Activated CD4-positive, alpha-beta memory T cell treated with anti-CD3 and anti-CD28 coated beads for 36 hours (primary cell): ENCODE measurements at regions not wholly inside any gene's neighbourhood (a gene's known extent, or its start where the extent isn't known, plus 50 kb on each side); places are given as distances from the start of the nearest gene placed in this dataset.

Experiments
- CTCF ChIA-PET: fragments of 350-600 bp; sonication (Branson Sonifier 250); formaldehyde crosslinking; loops from one replicate; lab custom pipeline; 2021; ENCODE audit warnings: antibody characterized with exemption, inconsistent platforms; lab: Charles Lee
- POLR2A ChIA-PET: fragments of 350-600 bp; sonication (Branson Sonifier 250); formaldehyde crosslinking; loops from one replicate; lab custom pipeline; 2021; ENCODE audit warnings: antibody characterized with exemption; lab: Charles Lee
- DNase-seq: peaks from one replicate; pipeline ENCODE4 v3.0.0-alpha.2; 2020
- H3K27ac Mint-ChIP-seq: one replicate; pipeline ENCODE4 v1.8.0; 2021; ENCODE audit warnings: mixed read lengths
- H3K27me3 Mint-ChIP-seq: one replicate; pipeline ENCODE4 v1.8.0; 2021; ENCODE audit warnings: mixed read lengths
- H3K36me3 Mint-ChIP-seq: one replicate; pipeline ENCODE4 v1.8.0; 2021; ENCODE audit warnings: mixed read lengths
- H3K4me1 Mint-ChIP-seq: one replicate; pipeline ENCODE4 v1.8.0; 2021; ENCODE audit warnings: low read depth, mixed read lengths
- H3K4me3 Mint-ChIP-seq: one replicate; pipeline ENCODE4 v1.8.0; 2021; ENCODE audit warnings: mild to moderate bottlenecking, mixed read lengths
- H3K9me3 Mint-ChIP-seq: one replicate; pipeline ENCODE4 v1.8.0; 2021; ENCODE audit warnings: mixed read lengths
- intact Hi-C: fragments of 100-400 bp; cut with micrococcal nuclease; formaldehyde crosslinking; loops from one replicate; pipeline ENCODE4 v1.15.1; 2023

DNA sequence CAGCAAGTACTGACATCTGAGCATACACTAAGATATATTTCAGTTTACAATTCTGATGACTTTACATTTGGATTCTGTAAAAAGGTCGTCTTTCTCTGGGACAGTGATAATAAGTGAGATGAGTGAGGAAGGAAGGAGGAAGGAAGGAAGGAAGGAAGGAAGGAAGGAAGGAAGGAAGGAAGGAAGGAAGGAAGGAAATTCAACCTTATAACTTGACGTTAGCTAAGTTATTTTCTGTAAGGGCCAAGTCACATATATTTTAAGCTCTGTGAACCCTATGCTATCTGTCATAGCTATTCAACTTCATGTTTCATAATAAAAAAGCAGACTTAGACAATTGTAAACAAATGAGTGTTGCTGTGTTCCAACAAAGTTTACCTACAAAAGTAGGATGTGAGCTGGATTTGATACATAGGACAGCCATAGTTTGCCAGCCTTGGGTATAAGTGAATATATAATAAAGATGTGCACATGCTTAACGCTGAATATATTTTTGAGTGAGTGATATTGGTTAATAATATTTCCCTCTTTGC is 753.0 kb upstream of the NDST4 start:
- Mint-ChIP-seq H3K4me1 (no peaks in the 10 kb centered on the region), H3K4me3 (no peak overlapping the region), H3K27ac (no peak overlapping the region), H3K9me3 (peaks cover 10% of the 10 kb centered on the region), H3K27me3 (no peaks in the 10 kb centered on the region), H3K36me3 (no peaks in the 10 kb centered on the region)
- POLR2A ChIA-PET = no interaction called here
- intact Hi-C loops = no loop called here
- CTCF ChIA-PET = no interaction called here
- DNase-seq = no peak

- Mint-ChIP-seq H3K4me3 (no peak overlapping the region), H3K27ac (no peak overlapping the region), H3K9me3 (peaks cover 10% of the 10 kb centered on the region), H3K36me3 (no peaks in the 10 kb centered on the region), H3K4me1 (no peaks in the 10 kb centered on the region), H3K27me3 (no peaks in the 10 kb centered on the region)
- CTCF ChIA-PET = no interaction called here
- POLR2A ChIA-PET = no interaction called here
- DNase-seq = no peak
- intact Hi-C loops = no loop called here
Measured at GRCh38 chr4:115865736-115866135, 752.3 kb upstream of the NDST4 start.

GRCh38 chr4:115852767-115853091 is 739.3 kb upstream of the NDST4 start:
- no peak for DNase-seq
- POLR2A ChIA-PET = no interaction called here
- Mint-ChIP-seq H3K4me1 (no peaks in the 10 kb centered on the region), H3K27ac (no peak overlapping the region), H3K4me3 (no peak overlapping the region), H3K9me3 (no peaks in the 10 kb centered on the region), H3K36me3 (no peaks in the 10 kb centered on the region), H3K27me3 (no peaks in the 10 kb centered on the region)
- CTCF ChIA-PET = interaction anchor here (0.7 to 1.0 kb wide), 2 partner anchors 618 to 761 kb away, joined by 3 to 4 read pairs; no protein-coding TSS in a partner anchor
- intact Hi-C loops = no loop called here

DNA sequence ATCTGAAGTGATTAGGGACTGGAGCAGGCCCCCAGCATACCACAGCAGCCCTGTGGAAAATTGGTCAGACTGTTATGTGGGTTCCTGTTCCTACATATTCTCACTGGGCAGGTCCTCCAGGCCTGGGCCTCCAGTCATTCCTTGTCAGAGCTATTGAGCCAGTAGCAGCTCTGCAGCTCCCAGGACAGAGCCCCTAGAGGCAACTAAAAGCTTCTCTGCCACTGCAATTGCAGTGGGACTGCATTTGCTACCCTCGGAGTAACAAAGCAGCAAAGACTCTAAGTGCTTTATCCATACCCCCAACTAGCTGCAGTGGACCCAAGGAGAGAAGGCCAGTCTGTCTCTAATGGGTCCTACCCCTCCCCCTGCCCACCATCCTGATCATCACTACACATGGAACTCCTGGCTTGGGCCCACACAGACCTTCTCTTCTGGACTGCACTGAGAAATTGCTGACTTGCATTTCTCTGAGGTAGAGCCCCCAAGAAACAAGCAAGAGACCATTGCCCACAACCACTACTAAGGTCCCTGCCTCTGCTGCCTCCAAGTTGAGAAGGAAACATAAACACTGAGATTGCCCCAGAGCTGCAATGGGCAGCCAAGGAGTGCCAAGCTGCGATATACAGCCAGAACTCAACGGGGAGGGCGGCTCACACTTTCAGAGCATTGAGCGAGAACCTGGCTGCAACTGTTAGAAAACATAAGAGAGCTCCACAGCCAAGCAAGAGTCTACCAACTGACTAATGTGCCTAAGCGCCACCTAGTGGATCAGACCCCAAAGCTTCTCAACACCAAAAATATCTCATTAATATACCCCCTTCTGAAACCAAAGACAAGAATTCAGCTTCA is 738.7 kb upstream of the NDST4 start:
- H3K9me3 Mint-ChIP-seq = no peaks in the 10 kb centered on the region
- no peak for DNase-seq
- H3K36me3 Mint-ChIP-seq = no peaks in the 10 kb centered on the region
- H3K27ac Mint-ChIP-seq = no peak overlapping the region
- H3K27me3 Mint-ChIP-seq = no peaks in the 10 kb centered on the region
- intact Hi-C loops = no loop called here
- ChIA-PET CTCF (interaction anchor here (0.7 to 1.0 kb wide), 2 partner anchors 618 to 761 kb away, joined by 3 to 4 read pairs; no protein-coding TSS in a partner anchor), POLR2A (no interaction called here)
- H3K4me3 Mint-ChIP-seq = no peak overlapping the region
- H3K4me1 Mint-ChIP-seq = no peaks in the 10 kb centered on the region

DNA sequence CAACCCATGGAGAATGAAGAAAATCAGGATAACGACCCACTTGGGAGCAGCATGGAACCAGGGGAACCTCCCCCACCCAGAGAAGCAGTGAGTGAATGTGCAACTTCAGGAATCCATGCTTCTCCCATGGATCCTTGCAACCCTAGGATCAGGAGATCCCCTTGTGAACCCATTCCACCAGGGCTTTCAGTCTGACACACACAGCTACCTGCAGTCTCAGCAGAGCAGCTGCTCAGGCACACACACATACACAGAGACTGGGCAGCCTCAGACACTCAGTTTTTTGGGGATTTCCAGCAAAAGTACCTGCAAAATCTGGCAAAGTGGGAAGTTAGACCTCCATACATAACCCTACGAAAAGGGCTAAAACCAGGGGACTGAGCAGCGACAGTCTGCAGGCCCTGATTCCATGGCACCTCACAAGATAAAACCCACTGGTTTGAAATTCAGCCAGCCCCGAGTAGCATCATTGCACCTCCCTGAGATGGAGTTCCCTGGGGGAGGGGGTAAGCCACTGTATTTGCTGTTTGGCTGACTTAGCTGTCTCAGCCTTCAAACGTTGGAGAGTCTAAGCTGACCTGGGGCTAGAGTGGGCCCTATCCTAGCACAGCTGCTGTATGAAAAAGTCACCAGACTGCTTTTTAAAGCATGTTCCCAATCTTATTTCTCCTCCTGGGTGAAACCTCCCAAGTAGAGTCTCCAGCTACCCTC is 737.5 kb upstream of the NDST4 start:
- intact Hi-C loops = no loop called here
- CTCF ChIA-PET = interaction anchor here (0.7 kb wide), 1 partner anchor 20 kb away, joined by 3 read pairs; no protein-coding TSS in a partner anchor
- POLR2A ChIA-PET = no interaction called here
- Mint-ChIP-seq H3K9me3 (no peaks in the 10 kb centered on the region), H3K4me1 (no peaks in the 10 kb centered on the region), H3K27me3 (no peaks in the 10 kb centered on the region), H3K36me3 (no peaks in the 10 kb centered on the region), H3K27ac (no peak overlapping the region), H3K4me3 (no peak overlapping the region)
- no peak for DNase-seq

DNA sequence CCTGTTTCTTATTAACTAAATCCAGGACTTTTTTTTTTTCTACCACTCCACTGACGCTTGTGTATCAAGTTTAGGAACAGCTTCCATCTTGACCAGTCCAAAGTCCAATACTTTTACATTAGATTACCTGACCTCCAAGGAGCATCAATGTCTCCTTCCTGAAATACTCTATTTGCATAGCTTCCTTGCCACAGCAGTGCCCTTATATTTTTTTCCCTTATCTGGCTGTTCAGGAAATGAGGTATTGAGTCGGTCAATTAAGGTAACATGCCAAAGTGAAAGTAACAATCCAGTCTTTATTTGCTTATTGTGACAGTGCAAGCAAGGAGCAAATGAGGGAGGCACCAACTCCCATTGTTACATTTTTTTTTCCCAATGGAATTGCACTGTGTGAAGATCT is 730.8 kb upstream of the NDST4 start:
- CTCF ChIA-PET = no interaction called here
- Mint-ChIP-seq H3K27ac (no peak overlapping the region), H3K4me3 (no peak overlapping the region), H3K4me1 (no peaks in the 10 kb centered on the region), H3K9me3 (no peaks in the 10 kb centered on the region), H3K36me3 (no peaks in the 10 kb centered on the region), H3K27me3 (no peaks in the 10 kb centered on the region)
- intact Hi-C loops = no loop called here
- POLR2A ChIA-PET = no interaction called here
- DNase-seq = no peak

- Mint-ChIP-seq H3K9me3 (peaks cover 12% of the 10 kb centered on the region), H3K27me3 (no peaks in the 10 kb centered on the region), H3K4me3 (no peak overlapping the region), H3K4me1 (no peaks in the 10 kb centered on the region), H3K36me3 (no peaks in the 10 kb centered on the region), H3K27ac (no peak overlapping the region)
- ChIA-PET CTCF (no interaction called here), POLR2A (no interaction called here)
- intact Hi-C loops = no loop called here
- no peak for DNase-seq
Measured at GRCh38 chr4:115841871-115842270, 728.5 kb upstream of the NDST4 start.

DNA sequence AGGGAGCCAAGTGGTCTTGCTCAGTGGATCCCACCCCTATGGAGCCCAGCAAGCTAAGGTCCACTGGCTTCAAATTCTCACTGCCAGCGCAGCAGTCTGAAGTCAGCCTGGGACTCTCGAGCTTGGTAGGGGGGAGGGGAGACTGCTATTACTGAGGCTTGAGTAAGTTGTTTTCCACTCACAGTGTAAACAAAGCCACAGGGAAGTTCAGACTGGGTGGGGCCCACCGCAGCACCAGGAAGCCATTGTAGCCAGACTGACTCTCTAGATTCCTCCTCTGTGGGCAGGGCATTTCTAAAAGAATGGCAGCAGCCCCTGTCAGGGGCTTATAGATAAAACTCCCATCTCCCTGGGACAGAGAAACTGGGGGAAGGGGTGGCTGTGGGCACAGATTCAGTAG is 721.0 kb upstream of the NDST4 start:
- no peaks in the 10 kb centered on the region for H3K4me1 Mint-ChIP-seq
- no peak overlapping the region for H3K27ac Mint-ChIP-seq
- ChIA-PET POLR2A (no interaction called here), CTCF (no interaction called here)
- no peak overlapping the region for H3K4me3 Mint-ChIP-seq
- peaks cover 26% of the 10 kb centered on the region for H3K9me3 Mint-ChIP-seq
- no peak for DNase-seq
- intact Hi-C loops = no loop called here
- H3K36me3 Mint-ChIP-seq = no peaks in the 10 kb centered on the region
- no peaks in the 10 kb centered on the region for H3K27me3 Mint-ChIP-seq

DNA sequence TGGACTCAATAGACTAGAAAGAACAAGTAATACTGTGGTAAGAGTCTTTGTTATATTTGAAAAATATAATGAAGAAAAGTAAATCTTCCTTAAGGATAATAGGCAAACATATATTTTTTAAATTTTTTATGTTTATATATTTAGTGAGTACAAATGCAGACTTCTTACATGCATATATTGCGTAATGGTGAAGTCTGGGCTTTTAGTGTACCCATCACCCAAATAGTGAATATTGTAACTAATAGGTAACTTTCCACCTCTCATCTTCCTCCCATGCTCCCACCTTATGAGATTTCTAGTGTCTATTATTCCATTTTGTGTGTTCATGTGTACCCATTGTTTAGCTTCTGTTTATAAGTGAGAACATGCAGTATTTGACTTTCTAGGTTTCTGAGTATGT is 711.2 kb upstream of the NDST4 start:
- intact Hi-C loops = no loop called here
- CTCF ChIA-PET = no interaction called here
- no peaks in the 10 kb centered on the region for H3K36me3 Mint-ChIP-seq
- no peak overlapping the region for H3K4me3 Mint-ChIP-seq
- DNase-seq = no peak
- no peaks in the 10 kb centered on the region for H3K27me3 Mint-ChIP-seq
- H3K27ac Mint-ChIP-seq = no peak overlapping the region
- H3K9me3 Mint-ChIP-seq = peaks cover 7% of the 10 kb centered on the region
- no peaks in the 10 kb centered on the region for H3K4me1 Mint-ChIP-seq
- POLR2A ChIA-PET = no interaction called here

GRCh38 chr4:115803825-115804224 is 690.4 kb upstream of the NDST4 start:
- intact Hi-C loops = no loop called here
- no peaks in the 10 kb centered on the region for H3K36me3 Mint-ChIP-seq
- no peak for DNase-seq
- H3K9me3 Mint-ChIP-seq = peaks cover 2% of the 10 kb centered on the region
- no peak overlapping the region for H3K27ac Mint-ChIP-seq
- ChIA-PET POLR2A (no interaction called here), CTCF (no interaction called here)
- H3K4me3 Mint-ChIP-seq = no peak overlapping the region
- H3K4me1 Mint-ChIP-seq = no peaks in the 10 kb centered on the region
- H3K27me3 Mint-ChIP-seq = no peaks in the 10 kb centered on the region

- no peak for DNase-seq
- CTCF ChIA-PET = no interaction called here
- H3K36me3 Mint-ChIP-seq = no peaks in the 10 kb centered on the region
- H3K4me3 Mint-ChIP-seq = no peak overlapping the region
- H3K9me3 Mint-ChIP-seq = peaks cover 5% of the 10 kb centered on the region
- intact Hi-C loops = no loop called here
- H3K27ac Mint-ChIP-seq = no peak overlapping the region
- no peaks in the 10 kb centered on the region for H3K4me1 Mint-ChIP-seq
- no peaks in the 10 kb centered on the region for H3K27me3 Mint-ChIP-seq
- POLR2A ChIA-PET = no interaction called here
Measured at GRCh38 chr4:115790812-115791211, 677.4 kb upstream of the NDST4 start.

GRCh38 chr4:115781528-115782146 is 668.2 kb upstream of the NDST4 start:
- H3K9me3 Mint-ChIP-seq = peaks cover 3% of the 10 kb centered on the region
- H3K27me3 Mint-ChIP-seq = no peaks in the 10 kb centered on the region
- POLR2A ChIA-PET = no interaction called here
- intact Hi-C loops = no loop called here
- H3K4me1 Mint-ChIP-seq = no peaks in the 10 kb centered on the region
- H3K36me3 Mint-ChIP-seq = no peaks in the 10 kb centered on the region
- DNase-seq = no peak
- no peak overlapping the region for H3K27ac Mint-ChIP-seq
- H3K4me3 Mint-ChIP-seq = no peak overlapping the region
- CTCF ChIA-PET = no interaction called here
